ENCODE measurements at regions not wholly inside any gene's neighbourhood (a gene's known extent, or its start where the extent isn't known, plus 50 kb on each side); places are given as distances from the start of the nearest gene placed in this dataset.
"Not testable (repeated sequence)": the region's sequence is repeated elsewhere in the genome, so short reads cannot be mapped to it uniquely, and the experiment has no call there.

- Mint-ChIP-seq H3K27me3 (peaks cover 3% of the 10 kb centered on the region), H3K36me3 (ENCODE audit: low read depth) (peaks cover 11% of the 10 kb centered on the region), H3K9me3 (peaks cover 42% of the 10 kb centered on the region), H3K27ac (peak overlapping the region; percentile 87), H3K4me3 (peak overlapping the region; percentile 78), H3K4me1 (ENCODE audit: low read depth) (peaks cover 7% of the 10 kb centered on the region)
- peak; percentile 72 for DNase-seq
These were observed 97.3 kb downstream of the NPAP1 start for GRCh38 chr15:24772686-24773373.

- Mint-ChIP-seq H3K4me3 (no peak overlapping the region), H3K27ac (no peak overlapping the region), H3K4me1 (ENCODE audit: low read depth) (peaks cover 7% of the 10 kb centered on the region), H3K36me3 (ENCODE audit: low read depth) (peaks cover 9% of the 10 kb centered on the region), H3K27me3 (peaks cover 3% of the 10 kb centered on the region), H3K9me3 (peaks cover 34% of the 10 kb centered on the region)
- DNase-seq, result no peak
These were observed 101.7 kb downstream of the NPAP1 start for GRCh38 chr15:24777307-24777706.

GRCh38 chr15:24784506-24784905, 108.9 kb downstream of the NPAP1 start:
- no peaks in the 10 kb centered on the region for H3K4me1 Mint-ChIP-seq (ENCODE audit: low read depth)
- H3K27me3 Mint-ChIP-seq, result no peaks in the 10 kb centered on the region
- no peak for DNase-seq
- peaks cover 17% of the 10 kb centered on the region for H3K9me3 Mint-ChIP-seq
- no peak overlapping the region for H3K4me3 Mint-ChIP-seq
- H3K36me3 Mint-ChIP-seq (ENCODE audit: low read depth), result no peaks in the 10 kb centered on the region
- H3K27ac Mint-ChIP-seq, result no peak overlapping the region

- peaks cover 26% of the 10 kb centered on the region for H3K9me3 Mint-ChIP-seq
- no peaks in the 10 kb centered on the region for H3K27me3 Mint-ChIP-seq
- H3K27ac Mint-ChIP-seq, result no peak overlapping the region
- no peaks in the 10 kb centered on the region for H3K4me1 Mint-ChIP-seq (ENCODE audit: low read depth)
- H3K36me3 Mint-ChIP-seq (ENCODE audit: low read depth), result no peaks in the 10 kb centered on the region
- no peak for DNase-seq
- H3K4me3 Mint-ChIP-seq, result no peak overlapping the region
These were observed 110.8 kb downstream of the NPAP1 start for GRCh38 chr15:24786347-24786746.

GRCh38 chr15:24802624-24803023, 127.0 kb downstream of the NPAP1 start:
- H3K27ac Mint-ChIP-seq; H3K4me3 Mint-ChIP-seq; H3K27me3 Mint-ChIP-seq; H3K36me3 Mint-ChIP-seq (ENCODE audit: low read depth); DNase-seq; H3K4me1 Mint-ChIP-seq (ENCODE audit: low read depth): not testable (repeated sequence)
- H3K9me3 Mint-ChIP-seq, result peaks cover 30% of the 10 kb centered on the region

GRCh38 chr15:24819680-24820079, 135.1 kb upstream of the SNRPN start:
- Mint-ChIP-seq H3K4me1 (ENCODE audit: low read depth) (no peaks in the 10 kb centered on the region), H3K9me3 (peaks cover 32% of the 10 kb centered on the region), H3K27ac (no peak overlapping the region), H3K4me3 (no peak overlapping the region), H3K36me3 (ENCODE audit: low read depth) (no peaks in the 10 kb centered on the region), H3K27me3 (no peaks in the 10 kb centered on the region)
- no peak for DNase-seq

GRCh38 chr15:24823473-24823872, 131.3 kb upstream of the SNRPN start:
- Mint-ChIP-seq H3K27ac (no peak overlapping the region), H3K9me3 (peaks cover 32% of the 10 kb centered on the region), H3K27me3 (no peaks in the 10 kb centered on the region), H3K36me3 (ENCODE audit: low read depth) (no peaks in the 10 kb centered on the region), H3K4me3 (no peak overlapping the region), H3K4me1 (ENCODE audit: low read depth) (no peaks in the 10 kb centered on the region)
- no peak for DNase-seq

GRCh38 chr15:24832282-24832681, 122.5 kb upstream of the SNRPN start:
- H3K36me3 Mint-ChIP-seq (ENCODE audit: low read depth), result no peaks in the 10 kb centered on the region
- H3K4me1 Mint-ChIP-seq (ENCODE audit: low read depth), result no peaks in the 10 kb centered on the region
- no peaks in the 10 kb centered on the region for H3K27me3 Mint-ChIP-seq
- H3K4me3 Mint-ChIP-seq, result no peak overlapping the region
- peaks cover 8% of the 10 kb centered on the region for H3K9me3 Mint-ChIP-seq
- no peak overlapping the region for H3K27ac Mint-ChIP-seq
- no peak for DNase-seq

GRCh38 chr15:24835301-24835700, 119.5 kb upstream of the SNRPN start:
- Mint-ChIP-seq H3K4me3 (no peak overlapping the region), H3K9me3 (peaks cover 8% of the 10 kb centered on the region), H3K36me3 (ENCODE audit: low read depth) (no peaks in the 10 kb centered on the region), H3K27me3 (no peaks in the 10 kb centered on the region), H3K4me1 (ENCODE audit: low read depth) (no peaks in the 10 kb centered on the region), H3K27ac (no peak overlapping the region)
- DNase-seq, result no peak

- Mint-ChIP-seq H3K4me3 (peak overlapping the region; percentile 29), H3K9me3 (peaks cover 24% of the 10 kb centered on the region), H3K4me1 (ENCODE audit: low read depth) (peaks cover 3% of the 10 kb centered on the region), H3K27ac (no peak overlapping the region), H3K27me3 (no peaks in the 10 kb centered on the region), H3K36me3 (ENCODE audit: low read depth) (peaks cover 10% of the 10 kb centered on the region)
- DNase-seq, result no peak
These were observed 106.7 kb upstream of the SNRPN start for GRCh38 chr15:24848050-24848449.

GRCh38 chr15:24856397-24857390, 98.1 kb upstream of the SNRPN start:
- Mint-ChIP-seq H3K36me3 (ENCODE audit: low read depth) (no peaks in the 10 kb centered on the region), H3K9me3 (peaks cover 6% of the 10 kb centered on the region), H3K4me3 (no peak overlapping the region), H3K27me3 (peaks cover 4% of the 10 kb centered on the region), H3K4me1 (ENCODE audit: low read depth) (no peaks in the 10 kb centered on the region), H3K27ac (no peak overlapping the region)
- no peak for DNase-seq

- Mint-ChIP-seq H3K4me1 (ENCODE audit: low read depth) (no peaks in the 10 kb centered on the region), H3K27me3 (peaks cover 4% of the 10 kb centered on the region), H3K4me3 (no peak overlapping the region), H3K36me3 (ENCODE audit: low read depth) (no peaks in the 10 kb centered on the region), H3K27ac (no peak overlapping the region), H3K9me3 (peaks cover 13% of the 10 kb centered on the region)
- DNase-seq, result no peak
These were observed 97.0 kb upstream of the SNRPN start for GRCh38 chr15:24857763-24858162.

GRCh38 chr15:24858183-24858582, 96.6 kb upstream of the SNRPN start:
- H3K9me3 Mint-ChIP-seq, result peaks cover 15% of the 10 kb centered on the region
- H3K4me1 Mint-ChIP-seq (ENCODE audit: low read depth); DNase-seq; H3K27me3 Mint-ChIP-seq; H3K36me3 Mint-ChIP-seq (ENCODE audit: low read depth); H3K27ac Mint-ChIP-seq; H3K4me3 Mint-ChIP-seq: not testable (repeated sequence)

- DNase-seq, result no peak
- no peaks in the 10 kb centered on the region for H3K4me1 Mint-ChIP-seq (ENCODE audit: low read depth)
- no peaks in the 10 kb centered on the region for H3K36me3 Mint-ChIP-seq (ENCODE audit: low read depth)
These were observed 95.8 kb upstream of the SNRPN start for GRCh38 chr15:24858737-24859601.

More at GRCh38 chr15:24858737-24859601, 95.8 kb upstream of the SNRPN start:
- Mint-ChIP-seq H3K27me3 (peaks cover 4% of the 10 kb centered on the region), H3K9me3 (peaks cover 17% of the 10 kb centered on the region), H3K4me3 (no peak overlapping the region), H3K27ac (no peak overlapping the region)

Data from activated T-cell treated with anti-CD3 and anti-CD28 coated beads, Interleukin-2, amount 50 U/mL, for 24 hours (primary cell).